Upper lobe of left lung (tissue), 4 donors: ENCODE measurements at regions not wholly inside any gene's neighbourhood (a gene's known extent, or its start where the extent isn't known, plus 50 kb on each side); places are given as distances from the start of the nearest gene placed in this dataset.

Source experiments
- EP300 ChIP-seq, 4 donors: sonication (generic); formaldehyde crosslinking; IDR thresholded peaks; one replicate each; pipeline ENCODE4 v1.5.1; 2017; ENCODE audit warnings: antibody characterized with exemption in 4 of 4, control low read depth in 2 of 4
- POLR2A ChIP-seq, 4 donors: fragments of 450-650 bp; IDR thresholded peaks; one replicate each; pipeline ENCODE4 v1.5.1; 2016 to 2017; ENCODE audit warnings: antibody characterized with exemption in 4 of 4, mild to moderate bottlenecking in 2 of 4
- POLR2AphosphoS5 ChIP-seq, 2 donors: sonication (generic); formaldehyde crosslinking; IDR thresholded peaks; one replicate each; pipeline ENCODE4 v1.5.1; 2017; ENCODE audit warnings: antibody characterized with exemption in 2 of 2
- TF ChIP-seq, protein P1 (sequence below), 6 experiments: fragments of 450-650 bp in 4 of 6; fragments of 200-600 bp in 2 of 6; sonication (generic) in 2 of 6; IDR thresholded peaks; one replicate each; pipeline ENCODE4 v1.5.1; 2016 to 2019; ENCODE audit warnings: antibody characterized with exemption in 6 of 6

GRCh38 chr5:74952406-74952805 is 86.2 kb upstream of the FAM169A start:
- TF ChIP-seq, protein P1, sequence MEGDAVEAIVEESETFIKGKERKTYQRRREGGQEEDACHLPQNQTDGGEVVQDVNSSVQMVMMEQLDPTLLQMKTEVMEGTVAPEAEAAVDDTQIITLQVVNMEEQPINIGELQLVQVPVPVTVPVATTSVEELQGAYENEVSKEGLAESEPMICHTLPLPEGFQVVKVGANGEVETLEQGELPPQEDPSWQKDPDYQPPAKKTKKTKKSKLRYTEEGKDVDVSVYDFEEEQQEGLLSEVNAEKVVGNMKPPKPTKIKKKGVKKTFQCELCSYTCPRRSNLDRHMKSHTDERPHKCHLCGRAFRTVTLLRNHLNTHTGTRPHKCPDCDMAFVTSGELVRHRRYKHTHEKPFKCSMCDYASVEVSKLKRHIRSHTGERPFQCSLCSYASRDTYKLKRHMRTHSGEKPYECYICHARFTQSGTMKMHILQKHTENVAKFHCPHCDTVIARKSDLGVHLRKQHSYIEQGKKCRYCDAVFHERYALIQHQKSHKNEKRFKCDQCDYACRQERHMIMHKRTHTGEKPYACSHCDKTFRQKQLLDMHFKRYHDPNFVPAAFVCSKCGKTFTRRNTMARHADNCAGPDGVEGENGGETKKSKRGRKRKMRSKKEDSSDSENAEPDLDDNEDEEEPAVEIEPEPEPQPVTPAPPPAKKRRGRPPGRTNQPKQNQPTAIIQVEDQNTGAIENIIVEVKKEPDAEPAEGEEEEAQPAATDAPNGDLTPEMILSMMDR (IDR thresholded peaks at IDR 0.05) = no peak
- no peak for TF ChIP-seq POLR2AphosphoS5 (IDR thresholded peaks at IDR 0.05)
- no peak for TF ChIP-seq POLR2A (IDR thresholded peaks at IDR 0.05)
- TF ChIP-seq EP300 (IDR thresholded peaks at IDR 0.05) = no peak
